RWPE2 (cell line): ENCODE measurements at regions not wholly inside any gene's neighbourhood (a gene's known extent, or its start where the extent isn't known, plus 50 kb on each side); places are given as distances from the start of the nearest gene placed in this dataset.

ENCODE experiments used
- ATAC-seq: fragments of 200-7000 bp; cut with Tn5 transposase; 3 replicates; pipeline ENCODE4 v1.9.1; 2021; ENCODE audit warnings: low read depth
- DNase-seq: peaks from one replicate; pipeline ENCODE4 v3.0.0-alpha.2; 2020; ENCODE audit warnings: low spot score
- H3K27ac ChIP-seq: fragments of 450-650 bp; 2 replicates; pipeline ENCODE4 v1.5.1; 2017; ENCODE audit warnings: mild to moderate bottlenecking; ENCODE audit not compliant: poor library complexity, severe bottlenecking
- H3K27me3 ChIP-seq: fragments of 250-450 bp; sonication (Bioruptor Pico); 2 replicates; pipeline ENCODE4 v1.5.1; 2021; ENCODE audit warnings: mild to moderate bottlenecking, moderate library complexity; ENCODE audit not compliant: insufficient read depth, poor library complexity, severe bottlenecking
- H3K36me3 ChIP-seq: fragments of 250-450 bp; sonication (Bioruptor Pico); 2 replicates; pipeline ENCODE4 v1.5.1; 2020; ENCODE audit warnings: low read depth, mild to moderate bottlenecking, moderate library complexity
- H3K4me1 ChIP-seq: fragments of 250-450 bp; sonication (Bioruptor Pico); 2 replicates; pipeline ENCODE4 v1.5.1; 2021; ENCODE audit warnings: mild to moderate bottlenecking, moderate library complexity; ENCODE audit not compliant: insufficient read depth, poor library complexity, severe bottlenecking
- H3K4me3 ChIP-seq: fragments of 250-450 bp; sonication (Bioruptor Pico); 2 replicates; pipeline ENCODE4 v1.5.1; 2021; ENCODE audit warnings: mild to moderate bottlenecking, moderate library complexity; ENCODE audit not compliant: severe bottlenecking
- H3K9me3 ChIP-seq: fragments of 250-450 bp; sonication (Bioruptor Pico); 2 replicates; pipeline ENCODE4 v1.5.1; 2021; ENCODE audit warnings: mild to moderate bottlenecking, moderate library complexity; ENCODE audit not compliant: severe bottlenecking
- TF ChIP-seq, protein P1 (sequence below): fragments of 450-650 bp; IDR thresholded peaks from one replicate; pipeline ENCODE4 v1.5.1; 2017; ENCODE audit warnings: mild to moderate bottlenecking, moderate library complexity; ENCODE audit not compliant: poor library complexity, severe bottlenecking

DNA sequence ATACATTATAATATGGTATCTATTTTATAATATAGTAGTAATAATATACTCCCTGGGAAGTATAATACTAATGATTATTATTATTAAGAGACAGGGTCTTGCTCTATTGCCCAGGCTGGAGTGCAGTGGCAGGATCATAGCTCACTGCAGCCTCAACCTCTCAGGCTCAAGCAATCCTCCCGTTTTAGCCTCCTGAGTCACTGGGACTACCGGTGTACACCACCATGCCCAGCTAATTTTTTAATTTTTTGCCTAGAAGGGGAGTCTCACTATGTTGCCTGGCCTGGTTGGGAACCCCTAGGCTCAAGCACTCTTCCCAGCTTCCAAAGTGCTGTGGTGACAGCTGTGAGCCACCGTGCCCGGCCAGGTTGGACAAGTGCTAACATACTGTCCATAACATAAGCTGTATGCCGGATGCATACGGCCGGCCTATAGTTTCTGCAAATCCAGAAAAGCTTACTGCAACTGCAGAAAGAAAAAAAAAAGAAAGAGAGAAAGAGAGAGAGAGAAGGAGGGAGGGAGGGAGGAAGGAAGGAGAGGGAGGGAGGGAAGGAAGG lies 94.2 kb upstream of the PPP2R3B start:
- H3K27me3 ChIP-seq: no peaks in the 10 kb centered on the region
- no peak for ATAC-seq
- TF ChIP-seq, protein P1, sequence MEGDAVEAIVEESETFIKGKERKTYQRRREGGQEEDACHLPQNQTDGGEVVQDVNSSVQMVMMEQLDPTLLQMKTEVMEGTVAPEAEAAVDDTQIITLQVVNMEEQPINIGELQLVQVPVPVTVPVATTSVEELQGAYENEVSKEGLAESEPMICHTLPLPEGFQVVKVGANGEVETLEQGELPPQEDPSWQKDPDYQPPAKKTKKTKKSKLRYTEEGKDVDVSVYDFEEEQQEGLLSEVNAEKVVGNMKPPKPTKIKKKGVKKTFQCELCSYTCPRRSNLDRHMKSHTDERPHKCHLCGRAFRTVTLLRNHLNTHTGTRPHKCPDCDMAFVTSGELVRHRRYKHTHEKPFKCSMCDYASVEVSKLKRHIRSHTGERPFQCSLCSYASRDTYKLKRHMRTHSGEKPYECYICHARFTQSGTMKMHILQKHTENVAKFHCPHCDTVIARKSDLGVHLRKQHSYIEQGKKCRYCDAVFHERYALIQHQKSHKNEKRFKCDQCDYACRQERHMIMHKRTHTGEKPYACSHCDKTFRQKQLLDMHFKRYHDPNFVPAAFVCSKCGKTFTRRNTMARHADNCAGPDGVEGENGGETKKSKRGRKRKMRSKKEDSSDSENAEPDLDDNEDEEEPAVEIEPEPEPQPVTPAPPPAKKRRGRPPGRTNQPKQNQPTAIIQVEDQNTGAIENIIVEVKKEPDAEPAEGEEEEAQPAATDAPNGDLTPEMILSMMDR: no peak

DNA sequence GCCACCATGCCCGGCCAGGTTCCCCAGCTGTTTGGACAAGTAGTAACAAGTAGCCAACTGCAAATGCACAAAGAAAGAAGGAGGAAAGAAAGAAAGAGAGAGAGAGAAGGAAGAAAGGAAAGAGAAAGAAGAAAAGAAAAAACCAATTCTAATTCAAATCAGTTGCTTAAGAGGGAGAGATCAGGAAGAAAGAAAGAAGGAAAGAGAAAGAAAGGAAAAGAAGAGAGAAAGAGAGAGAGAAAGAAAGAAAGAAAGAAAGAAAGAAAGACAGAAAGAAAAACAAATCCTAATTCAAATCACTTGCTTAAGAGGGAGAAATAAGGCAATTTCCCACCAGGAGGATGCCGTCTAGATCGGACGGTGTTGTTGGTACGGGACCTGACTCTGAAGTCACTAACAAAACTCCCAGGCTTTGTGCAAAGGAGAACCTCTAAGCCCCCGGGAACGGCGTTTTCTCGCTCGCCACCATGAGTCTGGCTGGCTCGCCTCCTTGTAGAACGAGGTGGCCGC lies 95.5 kb upstream of the PPP2R3B start:
- Histone ChIP-seq H3K27me3 (no peaks in the 10 kb centered on the region), H3K9me3 (peaks cover 9% of the 10 kb centered on the region), H3K36me3 (no peaks in the 10 kb centered on the region), H3K4me1 (no peaks in the 10 kb centered on the region), H3K4me3 (no peak overlapping the region), H3K27ac (no peak overlapping the region)
- TF ChIP-seq, protein P1: no peak
- DNase-seq (peak; percentile 43), ATAC-seq (no peak)

More for the DNA sequence above, 94.2 kb upstream of the PPP2R3B start:
- DNase-seq: peak; percentile 24
- H3K9me3 ChIP-seq: peaks cover 8% of the 10 kb centered on the region
- H3K36me3 ChIP-seq: no peaks in the 10 kb centered on the region
- H3K27ac ChIP-seq: no peak overlapping the region
- no peaks in the 10 kb centered on the region for H3K4me1 ChIP-seq
- H3K4me3 ChIP-seq: no peak overlapping the region

DNA sequence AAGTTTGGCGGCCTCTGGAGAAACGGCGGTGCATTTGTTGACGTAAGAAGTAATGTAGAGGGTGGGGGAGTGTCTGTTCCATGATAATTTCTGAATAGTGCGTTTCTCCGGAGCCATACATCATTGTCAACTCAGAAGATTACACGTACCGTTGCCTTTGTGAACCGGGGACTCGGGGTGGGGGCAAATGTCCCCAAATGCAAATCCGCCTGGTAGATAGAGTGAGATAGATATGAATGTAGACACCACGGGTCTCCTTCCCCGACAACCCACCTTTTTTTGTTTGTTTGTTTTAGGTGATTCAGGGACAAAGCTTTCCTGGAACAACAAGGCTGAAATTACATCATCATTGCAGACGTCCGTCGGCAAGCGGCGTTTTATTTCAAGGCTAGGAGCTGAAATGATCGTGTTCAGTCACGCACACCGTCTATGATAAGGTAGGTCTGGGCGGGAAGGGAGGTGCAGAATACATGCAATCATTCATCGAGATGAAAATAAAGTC lies 96.0 kb upstream of the PPP2R3B start:
- H3K27ac ChIP-seq: no peak overlapping the region
- no peaks in the 10 kb centered on the region for H3K4me1 ChIP-seq
- peak; percentile 26 for DNase-seq
- H3K27me3 ChIP-seq: no peaks in the 10 kb centered on the region
- H3K9me3 ChIP-seq: peaks cover 9% of the 10 kb centered on the region
- no peaks in the 10 kb centered on the region for H3K36me3 ChIP-seq
- TF ChIP-seq, protein P1: no peak
- no peak overlapping the region for H3K4me3 ChIP-seq
- ATAC-seq: no peak

DNA sequence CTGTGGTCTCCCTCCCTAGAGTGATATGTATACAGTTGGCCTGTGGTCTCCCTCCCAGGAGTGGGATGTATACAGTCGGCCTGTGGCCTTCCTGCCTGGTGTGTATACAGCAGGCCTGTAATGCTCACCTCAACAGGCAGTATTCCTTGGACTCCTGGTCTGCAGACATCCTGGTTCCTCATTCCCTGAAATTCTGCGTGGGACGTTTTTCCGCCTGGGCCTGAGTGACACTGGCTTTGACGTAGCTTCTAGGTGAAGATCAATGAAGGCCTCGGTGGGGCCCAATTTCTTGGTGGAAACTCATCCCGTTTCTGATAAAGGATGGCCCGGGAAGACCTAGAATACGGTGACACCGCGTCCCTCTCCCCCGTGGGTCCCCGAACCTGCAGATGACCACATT lies 98.7 kb upstream of the PPP2R3B start:
- no peak for ATAC-seq
- no peak overlapping the region for H3K27ac ChIP-seq

DNA sequence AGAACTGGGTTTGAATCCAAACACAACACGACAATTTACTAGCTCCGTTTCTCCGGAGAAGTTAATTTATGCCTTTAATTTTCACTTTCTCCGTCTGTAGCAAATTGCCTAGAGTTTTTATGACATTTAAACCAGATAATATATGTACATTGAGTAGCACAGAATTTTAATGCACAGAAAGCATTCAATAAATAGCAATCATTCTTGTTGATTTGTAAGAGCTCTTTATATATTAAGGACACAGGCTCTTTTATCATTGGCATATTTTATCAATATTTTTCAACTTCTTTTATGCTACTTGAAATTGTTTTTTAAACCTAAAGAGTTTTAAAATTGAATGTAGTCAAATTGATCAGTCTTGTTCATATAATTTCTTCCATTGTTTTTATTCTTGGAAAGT lies 99.6 kb upstream of the PPP2R3B start:
- ATAC-seq (no peak), DNase-seq (no peak)
- TF ChIP-seq, protein P1: no peak
- Histone ChIP-seq H3K4me3 (no peak overlapping the region), H3K36me3 (no peaks in the 10 kb centered on the region), H3K9me3 (peaks cover 9% of the 10 kb centered on the region), H3K27ac (no peak overlapping the region), H3K4me1 (no peaks in the 10 kb centered on the region), H3K27me3 (no peaks in the 10 kb centered on the region)

More for the DNA sequence above, 98.7 kb upstream of the PPP2R3B start:
- no peak overlapping the region for H3K4me3 ChIP-seq
- TF ChIP-seq, protein P1: no peak
- no peaks in the 10 kb centered on the region for H3K36me3 ChIP-seq
- H3K27me3 ChIP-seq: no peaks in the 10 kb centered on the region
- no peaks in the 10 kb centered on the region for H3K4me1 ChIP-seq
- H3K9me3 ChIP-seq: peaks cover 9% of the 10 kb centered on the region
- no peak for DNase-seq
